OCI-LY1 (cell line): ENCODE measurements at regions not wholly inside any gene's neighbourhood (a gene's known extent, or its start where the extent isn't known, plus 50 kb on each side); places are given as distances from the start of the nearest gene placed in this dataset.

ENCODE experiments used
- H2AFZ ChIP-seq: fragments of 200-600 bp; sonication (generic), shearing (Covaris generic); 2 replicates; pipeline ENCODE4 v1.6.0; 2014; ENCODE audit warnings: antibody characterized with exemption, mild to moderate bottlenecking, low read length
- H3F3A ChIP-seq: fragments of 200-600 bp; sonication (generic), shearing (Covaris generic); 2 replicates; pipeline ENCODE4 v1.6.0; 2014; ENCODE audit warnings: mild to moderate bottlenecking, antibody characterized with exemption, low read length, moderate library complexity; ENCODE audit not compliant: insufficient read depth
- H3K27ac ChIP-seq: fragments of 200-600 bp; sonication (generic); 2 replicates; pipeline ENCODE4 v1.5.1; 2014; ENCODE audit warnings: low read length, mixed run types, mild to moderate bottlenecking, low read depth; ENCODE audit not compliant: poor library complexity, severe bottlenecking
- H3K27me3 ChIP-seq: fragments of 200-600 bp; sonication (generic); 2 replicates; pipeline ENCODE4 v1.6.0; 2014; ENCODE audit warnings: antibody characterized with exemption, mild to moderate bottlenecking, low read length, moderate library complexity; ENCODE audit not compliant: insufficient read depth
- H3K36me3 ChIP-seq: fragments of 200-600 bp; sonication (generic); 2 replicates; pipeline ENCODE4 v1.6.1; 2014; ENCODE audit warnings: mild to moderate bottlenecking, antibody characterized with exemption, low read length, moderate library complexity, mixed read lengths; ENCODE audit not compliant: insufficient read depth
- H3K4me1 ChIP-seq: fragments of 200-600 bp; sonication (generic); 2 replicates; pipeline ENCODE4 v1.5.1; 2014; ENCODE audit warnings: mild to moderate bottlenecking, low read length, moderate library complexity; ENCODE audit not compliant: insufficient read depth, severe bottlenecking
- H3K4me2 ChIP-seq: fragments of 200-600 bp; sonication (generic), shearing (Covaris generic); 2 replicates; pipeline ENCODE4 v1.6.1; 2014; ENCODE audit warnings: low read length
- H3K4me3 ChIP-seq: fragments of 200-600 bp; sonication (generic); 2 replicates; pipeline ENCODE4 v1.5.1; 2014; ENCODE audit warnings: low read length, low read depth, mild to moderate bottlenecking, mixed read lengths; ENCODE audit not compliant: poor library complexity, severe bottlenecking
- H3K79me2 ChIP-seq: fragments of 200-600 bp; shearing (Covaris generic); 2 replicates; pipeline ENCODE4 v1.6.1; 2016; ENCODE audit warnings: mixed run types, low read length, mixed read lengths; ENCODE audit not compliant: insufficient read depth
- H3K9ac ChIP-seq: fragments of 200-600 bp; sonication (generic), shearing (Covaris generic); 2 replicates; pipeline ENCODE4 v1.6.1; 2014; ENCODE audit warnings: mild to moderate bottlenecking, low read length, mixed read lengths
- H3K9me2 ChIP-seq: fragments of 200-600 bp; sonication (generic), shearing (Covaris generic); 2 replicates; pipeline ENCODE4 v1.6.1; 2014; ENCODE audit warnings: low read depth, mild to moderate bottlenecking, low read length, mixed read lengths
- H3K9me3 ChIP-seq: fragments of 200-600 bp; shearing (Covaris generic); 2 replicates; pipeline ENCODE4 v1.6.1; 2014; ENCODE audit warnings: low read length, mixed read lengths
- H4K20me1 ChIP-seq: fragments of 200-600 bp; sonication (generic), shearing (Covaris generic); 2 replicates; pipeline ENCODE4 v1.6.0; 2016; ENCODE audit warnings: mild to moderate bottlenecking, low read length; ENCODE audit not compliant: insufficient read depth
- EZH2 ChIP-seq: fragments of 200-600 bp; sonication (generic), shearing (Covaris generic); IDR thresholded peaks from 2 replicates; pipeline ENCODE4 v1.8.0; 2017; ENCODE audit warnings: borderline replicate concordance, mixed run types, mild to moderate bottlenecking, antibody characterized with exemption, low read length, moderate library complexity, mixed read lengths
- TF ChIP-seq, protein P1 (sequence below): fragments of 200-600 bp; sonication (generic), shearing (Covaris generic); IDR thresholded peaks from 2 replicates; pipeline ENCODE4 v1.5.1; 2017; ENCODE audit warnings: mild to moderate bottlenecking, antibody characterized with exemption, low read length, moderate library complexity, mixed read lengths

DNA sequence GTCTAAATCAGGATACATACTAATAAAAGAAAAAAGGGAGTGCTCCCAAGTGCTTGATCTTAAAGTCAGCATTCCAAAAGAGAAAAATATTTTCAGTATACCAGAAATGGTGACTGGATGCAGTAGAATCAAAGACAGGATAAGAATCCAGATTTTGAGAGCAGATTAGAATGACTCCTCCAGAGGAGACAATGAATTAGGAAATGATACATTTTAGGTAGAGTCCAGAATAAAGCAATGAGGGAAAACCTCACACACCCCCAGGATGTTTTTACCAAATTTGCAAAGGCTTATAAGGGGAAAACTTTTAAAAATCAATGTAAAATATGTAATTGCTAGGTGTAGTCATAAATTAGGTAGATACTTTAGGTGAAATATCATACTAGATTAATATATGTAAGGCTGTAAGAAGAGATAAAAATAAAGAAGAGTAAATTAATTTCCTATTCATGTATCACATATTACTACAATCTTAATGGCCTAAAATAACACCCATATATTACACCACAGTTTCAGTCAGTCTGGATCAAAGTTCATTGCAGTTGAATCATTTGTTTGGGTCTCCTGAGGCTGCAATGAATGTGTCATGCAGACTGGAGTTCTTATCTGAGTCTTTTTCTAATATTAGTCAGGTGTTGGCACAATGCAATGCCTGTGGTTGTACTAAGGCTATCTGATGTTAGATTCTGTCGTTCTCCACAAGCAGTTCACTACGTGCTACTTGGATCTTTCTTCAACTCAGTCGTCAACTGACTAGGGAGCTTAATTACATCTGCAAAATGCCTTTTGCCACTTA lies 547.8 kb upstream of the EPHA6 start:
- H3K9me3 ChIP-seq, result no peaks in the 10 kb centered on the region
- no peaks in the 10 kb centered on the region for H3K9me2 ChIP-seq
- TF ChIP-seq EZH2, result no peak
- TF ChIP-seq, protein P1, sequence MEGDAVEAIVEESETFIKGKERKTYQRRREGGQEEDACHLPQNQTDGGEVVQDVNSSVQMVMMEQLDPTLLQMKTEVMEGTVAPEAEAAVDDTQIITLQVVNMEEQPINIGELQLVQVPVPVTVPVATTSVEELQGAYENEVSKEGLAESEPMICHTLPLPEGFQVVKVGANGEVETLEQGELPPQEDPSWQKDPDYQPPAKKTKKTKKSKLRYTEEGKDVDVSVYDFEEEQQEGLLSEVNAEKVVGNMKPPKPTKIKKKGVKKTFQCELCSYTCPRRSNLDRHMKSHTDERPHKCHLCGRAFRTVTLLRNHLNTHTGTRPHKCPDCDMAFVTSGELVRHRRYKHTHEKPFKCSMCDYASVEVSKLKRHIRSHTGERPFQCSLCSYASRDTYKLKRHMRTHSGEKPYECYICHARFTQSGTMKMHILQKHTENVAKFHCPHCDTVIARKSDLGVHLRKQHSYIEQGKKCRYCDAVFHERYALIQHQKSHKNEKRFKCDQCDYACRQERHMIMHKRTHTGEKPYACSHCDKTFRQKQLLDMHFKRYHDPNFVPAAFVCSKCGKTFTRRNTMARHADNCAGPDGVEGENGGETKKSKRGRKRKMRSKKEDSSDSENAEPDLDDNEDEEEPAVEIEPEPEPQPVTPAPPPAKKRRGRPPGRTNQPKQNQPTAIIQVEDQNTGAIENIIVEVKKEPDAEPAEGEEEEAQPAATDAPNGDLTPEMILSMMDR, result no peak
- no peaks in the 10 kb centered on the region for H3K79me2 ChIP-seq
- H3K36me3 ChIP-seq, result no peaks in the 10 kb centered on the region
- no peak overlapping the region for H3K4me2 ChIP-seq
- no peak overlapping the region for H2AFZ ChIP-seq
- H4K20me1 ChIP-seq, result no peaks in the 10 kb centered on the region
- no peaks in the 10 kb centered on the region for H3K4me1 ChIP-seq
- H3K27me3 ChIP-seq, result no peaks in the 10 kb centered on the region
- H3K27ac ChIP-seq, result no peak overlapping the region
- no peak overlapping the region for H3K4me3 ChIP-seq
- H3F3A ChIP-seq, result no peaks in the 10 kb centered on the region
- H3K9ac ChIP-seq, result no peak overlapping the region

DNA sequence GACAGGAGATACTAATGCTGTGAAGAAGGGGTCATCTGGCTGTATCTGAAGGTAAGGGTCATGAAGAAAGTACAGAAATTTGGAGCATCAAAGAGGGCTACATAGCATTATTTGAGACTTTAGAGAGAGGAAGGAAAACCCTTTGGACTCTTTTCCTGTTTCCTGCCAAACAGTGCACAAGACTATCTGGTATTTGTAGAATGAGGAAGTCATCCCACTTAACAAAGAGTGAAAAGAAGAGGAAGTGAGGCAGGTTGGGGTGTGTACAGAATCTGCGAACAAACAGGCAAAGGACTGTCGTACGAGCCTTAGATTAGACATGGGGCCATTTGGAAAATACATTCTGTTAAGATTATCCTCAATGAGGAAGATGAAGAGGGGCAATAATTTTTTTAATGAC lies 546.8 kb upstream of the EPHA6 start:
- no peak overlapping the region for H3K27ac ChIP-seq
- TF ChIP-seq EZH2, result no peak
- TF ChIP-seq, protein P1, result no peak
- H3K4me2 ChIP-seq, result no peak overlapping the region

DNA sequence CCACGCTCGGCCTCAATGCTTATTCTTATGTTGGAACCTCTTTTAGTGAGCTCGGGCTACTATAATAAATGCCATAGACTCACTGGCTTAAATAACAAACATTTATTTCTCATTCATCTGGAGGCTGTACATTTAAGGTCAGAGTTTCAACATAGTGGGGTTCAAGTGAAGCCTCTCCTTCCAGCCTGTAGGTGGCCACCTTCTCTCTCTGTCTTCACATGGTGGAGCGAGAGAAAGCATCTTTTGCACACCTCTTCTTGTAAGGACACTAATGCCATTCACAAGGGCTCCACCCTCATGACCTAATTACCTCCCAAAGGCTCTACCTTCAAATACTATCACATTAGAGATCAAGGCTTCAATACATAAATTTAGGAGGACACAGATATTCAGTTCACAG lies 520.3 kb upstream of the EPHA6 start:
- Histone ChIP-seq H3K9me2 (no peaks in the 10 kb centered on the region), H3K4me1 (no peaks in the 10 kb centered on the region), H3K27me3 (no peaks in the 10 kb centered on the region), H3K9me3 (no peaks in the 10 kb centered on the region), H2AFZ (no peak overlapping the region), H3K4me2 (no peak overlapping the region), H3K36me3 (no peaks in the 10 kb centered on the region), H3K4me3 (no peak overlapping the region), H3K9ac (no peak overlapping the region), H3F3A (no peaks in the 10 kb centered on the region), H3K79me2 (no peaks in the 10 kb centered on the region), H3K27ac (no peak overlapping the region), H4K20me1 (no peaks in the 10 kb centered on the region)
- no peak for TF ChIP-seq EZH2
- TF ChIP-seq, protein P1, result no peak; the same call in 1 of the 2 replicates

More for the DNA sequence above, 546.8 kb upstream of the EPHA6 start:
- Histone ChIP-seq H3K79me2 (no peaks in the 10 kb centered on the region), H3K9me2 (no peaks in the 10 kb centered on the region), H3F3A (no peaks in the 10 kb centered on the region), H3K27me3 (no peaks in the 10 kb centered on the region), H4K20me1 (no peaks in the 10 kb centered on the region), H3K9me3 (no peaks in the 10 kb centered on the region), H3K4me3 (no peak overlapping the region), H2AFZ (no peak overlapping the region), H3K4me1 (no peaks in the 10 kb centered on the region), H3K36me3 (no peaks in the 10 kb centered on the region), H3K9ac (no peak overlapping the region)
